ENCODE measurements at regions not wholly inside any gene's neighbourhood (a gene's known extent, or its start where the extent isn't known, plus 50 kb on each side); places are given as distances from the start of the nearest gene placed in this dataset.

DNA sequence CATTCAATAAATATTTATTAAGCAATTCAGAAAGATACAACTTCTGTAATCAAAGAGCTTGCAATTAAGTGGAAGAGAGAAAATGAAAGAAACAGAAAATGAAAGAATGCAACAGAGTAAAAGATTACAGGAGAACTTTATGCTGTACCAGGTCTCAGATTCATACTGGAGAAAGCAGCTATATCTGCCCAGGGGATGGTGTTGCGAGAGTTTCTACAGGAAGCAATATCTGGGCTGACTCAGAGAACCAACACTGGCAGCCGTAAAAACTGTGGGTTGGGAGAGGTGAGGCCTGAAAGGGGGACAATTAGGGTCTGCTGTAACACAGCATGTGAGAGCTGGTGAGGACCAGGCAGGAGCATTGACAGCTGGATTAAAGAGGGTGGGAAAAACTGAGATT lies 256.7 kb upstream of the TCF21 start:
- peak; percentile 80 for DNase-seq

DNA sequence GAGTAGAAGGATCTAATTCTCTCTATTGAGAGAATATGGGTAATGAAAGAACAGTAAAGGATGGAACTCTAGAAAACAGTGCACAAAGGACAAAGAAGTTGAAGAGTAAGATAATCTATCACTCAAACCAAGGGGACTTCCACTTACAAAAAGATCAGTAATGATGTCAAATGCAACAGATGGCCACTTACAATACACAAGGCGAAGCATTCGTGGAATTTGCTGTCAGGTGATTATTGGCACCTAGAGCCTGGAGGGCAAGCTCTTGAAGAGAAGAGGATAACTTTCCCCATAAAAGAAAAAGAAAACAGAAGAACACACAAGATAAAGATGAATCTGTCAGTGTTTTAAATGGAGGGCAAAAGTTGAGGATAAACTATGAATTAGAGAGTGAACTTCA lies 256.0 kb upstream of the TCF21 start:
- DNase-seq, result peak; percentile 63

DNA sequence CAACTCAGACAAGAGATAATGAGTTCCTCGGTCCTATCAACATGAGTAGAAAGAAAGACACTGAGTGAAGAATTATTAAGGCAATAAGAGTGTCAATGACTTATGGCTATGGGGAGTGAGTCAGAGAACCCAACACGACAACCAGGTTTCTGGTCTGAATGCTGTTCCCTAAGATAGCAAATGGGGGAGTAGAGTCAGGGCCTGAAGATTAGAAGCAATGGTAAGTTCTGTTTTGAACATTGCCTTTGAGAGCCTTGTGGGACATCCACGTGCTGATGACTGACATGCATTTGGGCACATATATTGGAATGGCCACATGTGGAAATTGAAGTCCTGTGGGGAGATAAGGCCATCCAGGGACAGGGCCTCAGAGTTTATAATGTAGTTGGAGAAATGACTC lies 254.4 kb upstream of the TCF21 start:
- DNase-seq, result no peak

DNA sequence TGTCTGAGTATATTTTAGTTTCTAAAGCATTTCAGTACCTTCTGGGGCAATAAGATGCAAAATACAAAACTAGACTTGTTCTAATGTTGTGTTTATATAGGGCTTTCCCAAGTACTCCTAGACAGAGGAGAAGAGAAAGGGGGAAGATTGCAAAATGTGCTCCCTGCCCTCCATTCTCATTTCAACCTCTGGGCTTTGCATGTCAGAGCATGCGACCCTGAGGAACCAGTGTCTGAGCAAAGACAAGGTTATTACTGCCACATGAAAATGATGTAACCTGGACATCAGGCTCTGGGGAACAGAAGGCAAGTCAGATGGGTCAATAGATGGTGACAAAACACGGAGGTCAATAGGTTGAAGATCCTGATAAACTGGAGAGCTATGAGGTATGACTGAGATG lies 253.5 kb upstream of the TCF21 start:
- no peak for DNase-seq

DNA sequence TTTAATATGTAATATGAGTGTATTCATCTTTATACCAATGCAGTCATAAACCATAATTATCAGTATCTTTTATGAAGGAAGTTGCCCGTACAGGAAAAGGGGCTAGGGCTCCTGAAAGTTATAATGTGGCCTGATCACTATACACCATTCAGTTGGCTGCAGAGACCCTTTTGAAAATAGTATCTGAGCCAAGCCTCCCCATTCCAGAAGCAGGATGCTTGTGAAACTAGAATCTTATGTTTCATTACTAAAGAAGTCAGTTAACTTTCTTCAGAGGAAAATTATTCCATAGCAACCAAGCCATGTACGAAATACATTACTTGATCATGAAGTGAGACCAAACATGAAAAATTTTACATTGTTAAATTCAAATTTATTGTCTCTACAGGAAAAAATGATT lies 251.5 kb upstream of the TCF21 start:
- no peak for DNase-seq

DNA sequence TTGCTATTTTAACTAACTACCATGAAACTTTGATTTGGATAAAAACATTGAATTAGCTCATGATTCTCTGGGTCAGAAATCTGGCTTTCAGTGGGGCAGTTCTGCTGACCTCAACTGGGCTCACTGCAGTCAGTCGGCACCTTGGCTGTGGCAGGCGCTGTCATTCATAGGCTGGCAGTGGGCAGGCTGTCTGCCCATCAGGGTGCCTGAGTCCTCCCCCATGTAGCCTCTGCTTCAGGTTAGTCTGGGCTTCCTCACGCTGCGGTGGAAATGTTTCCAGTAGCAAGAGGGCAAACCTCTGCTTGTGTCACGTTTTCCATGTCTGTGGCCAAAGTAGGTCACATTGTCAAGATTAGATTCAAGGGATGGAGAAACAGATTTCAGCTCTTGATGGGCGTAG lies 251.0 kb upstream of the TCF21 start:
- DNase-seq, result no peak

DNA sequence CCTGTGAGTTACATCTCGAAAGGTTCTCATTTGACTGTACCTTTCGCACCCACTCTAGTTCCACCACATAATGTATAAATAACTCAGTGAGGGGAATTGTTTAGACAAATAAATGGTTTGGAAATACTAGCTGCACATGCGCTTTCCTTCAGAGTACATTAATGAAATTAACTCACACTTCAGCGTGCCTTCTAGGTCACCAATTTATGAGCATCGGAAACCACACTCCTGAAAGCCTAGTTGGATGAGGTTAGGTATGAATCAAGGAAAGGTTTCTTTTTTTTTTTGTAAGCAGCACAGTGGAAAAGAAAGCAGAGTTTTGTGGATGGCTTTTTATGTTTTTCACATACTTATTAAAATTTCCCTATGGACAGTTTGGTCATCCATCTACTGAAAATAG lies 247.8 kb upstream of the TCF21 start:
- no peak for DNase-seq

DNA sequence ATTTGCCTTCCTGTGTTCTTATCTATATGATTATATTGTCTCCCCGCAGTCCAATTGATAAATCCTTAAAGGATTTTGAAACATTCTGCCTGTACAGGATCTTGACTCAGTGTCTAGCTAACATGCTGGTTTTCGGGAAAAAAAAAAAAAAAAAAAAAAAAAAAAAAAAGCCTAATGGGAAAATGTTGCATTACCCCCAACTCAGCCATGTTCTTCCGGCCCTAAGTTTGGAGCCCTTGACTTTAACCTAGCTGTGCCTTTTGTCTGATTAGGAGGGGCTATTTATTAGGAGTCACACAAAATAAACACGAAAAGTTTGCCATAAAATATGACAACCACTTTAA lies 244.4 kb upstream of the TCF21 start:
- no peak for DNase-seq

DNA sequence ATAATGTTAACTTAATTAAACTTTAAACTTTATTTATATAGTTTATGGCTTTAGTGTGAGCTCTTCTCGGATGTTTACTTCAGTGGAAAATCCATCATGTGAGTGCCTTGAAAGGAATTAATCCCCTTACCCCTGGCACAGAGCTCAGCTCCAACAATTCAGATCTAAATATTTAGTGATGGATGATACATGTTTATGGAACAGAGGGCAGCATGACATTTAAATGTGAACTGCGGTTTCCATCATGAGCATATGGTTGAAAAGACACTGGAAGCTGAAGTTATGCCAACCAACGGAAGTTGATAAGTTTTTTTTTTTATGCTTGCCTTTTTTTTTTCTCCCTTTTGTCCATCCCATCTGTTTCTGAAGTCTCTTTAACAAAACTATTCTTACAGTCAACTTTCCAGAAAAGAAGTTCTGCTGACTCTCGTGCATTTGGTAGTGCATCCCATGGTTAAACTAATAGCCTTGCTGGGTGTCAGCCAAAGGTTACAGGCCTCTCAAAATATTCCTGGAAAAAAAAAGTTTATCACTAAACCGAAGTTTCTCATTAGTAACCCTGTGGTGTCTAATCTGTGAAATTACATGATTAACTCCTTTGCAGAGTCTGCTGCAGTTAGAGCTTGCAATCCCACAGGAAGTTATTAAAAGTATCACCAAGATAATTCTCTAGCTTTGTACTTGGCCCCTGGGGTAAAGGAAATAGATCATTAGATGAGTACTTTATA lies 243.9 kb upstream of the TCF21 start:
- DNase-seq, result no peak

DNA sequence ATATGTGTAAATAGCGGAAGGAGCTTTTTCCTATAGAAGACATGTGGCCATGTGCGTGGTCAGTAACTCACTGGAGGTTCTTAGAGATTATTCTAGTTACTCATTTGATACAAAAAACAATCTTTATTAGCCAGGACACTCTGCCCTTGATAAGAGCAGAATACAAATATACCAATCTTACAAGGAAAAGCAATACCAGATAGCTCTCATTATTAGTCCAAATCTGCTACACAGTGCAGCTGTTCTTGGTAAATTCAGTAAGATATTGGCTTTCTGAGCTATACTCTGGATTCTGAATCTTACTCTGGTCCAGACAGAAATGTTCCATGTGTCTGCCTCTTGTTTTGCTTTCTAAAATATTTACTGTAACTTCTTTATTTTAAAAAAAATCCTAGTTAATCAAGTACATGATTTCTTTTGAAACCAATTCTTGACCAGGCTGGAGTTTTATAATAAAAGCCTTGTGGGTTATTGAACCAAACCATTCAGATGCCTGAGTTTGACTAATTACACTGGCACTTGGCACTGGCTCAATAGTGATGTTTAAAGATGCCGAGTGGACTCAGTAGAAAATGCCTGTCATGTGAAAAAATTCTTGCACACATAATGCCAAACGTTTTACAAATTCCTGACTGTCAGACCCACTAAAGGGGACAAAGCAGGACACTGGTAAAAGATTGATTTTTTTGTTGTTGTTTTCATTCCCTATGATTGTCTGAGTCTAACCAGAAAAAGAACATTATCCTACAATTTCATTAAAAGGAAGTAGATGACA lies 242.8 kb upstream of the TCF21 start:
- no peak for DNase-seq

DNA sequence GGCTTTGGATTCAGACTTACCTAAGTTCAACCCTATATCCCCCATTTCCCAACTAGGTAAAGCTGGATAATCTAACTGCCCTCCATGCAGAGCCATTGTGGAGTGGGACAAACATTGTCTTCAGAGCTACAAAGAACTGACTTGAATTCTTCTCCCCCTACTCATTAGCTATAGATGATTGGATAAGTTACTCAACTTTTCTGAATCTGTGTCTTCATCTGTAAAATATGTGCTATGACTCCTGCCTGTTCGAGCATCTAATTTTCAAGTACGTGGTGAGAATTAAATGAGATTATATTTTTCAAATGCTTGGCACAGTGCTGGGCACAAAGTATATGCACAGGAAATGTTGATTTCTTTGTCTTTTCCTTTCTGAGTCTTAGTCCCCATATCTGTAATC lies 240.3 kb upstream of the TCF21 start:
- no peak for DNase-seq

DNA sequence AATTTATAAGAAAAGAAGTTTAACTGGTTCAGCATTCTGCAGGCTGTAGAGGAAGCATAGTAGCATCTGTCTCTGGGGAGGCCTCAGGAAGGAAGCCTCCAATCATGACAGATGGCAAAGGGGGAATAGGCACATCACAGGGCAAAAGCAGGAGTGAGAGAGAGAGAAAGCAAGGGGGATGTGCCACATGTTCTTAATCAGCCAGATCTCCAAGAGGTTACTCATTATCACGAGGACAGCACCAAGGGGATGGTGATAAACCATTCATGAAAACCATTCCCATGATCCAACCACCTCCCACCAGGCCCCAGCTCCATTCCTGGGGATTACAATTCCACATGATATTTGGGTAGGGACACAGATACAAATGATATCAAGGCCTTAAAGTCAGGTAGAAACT lies 217.5 kb upstream of the TCF21 start:
- no peak for DNase-seq

DNA sequence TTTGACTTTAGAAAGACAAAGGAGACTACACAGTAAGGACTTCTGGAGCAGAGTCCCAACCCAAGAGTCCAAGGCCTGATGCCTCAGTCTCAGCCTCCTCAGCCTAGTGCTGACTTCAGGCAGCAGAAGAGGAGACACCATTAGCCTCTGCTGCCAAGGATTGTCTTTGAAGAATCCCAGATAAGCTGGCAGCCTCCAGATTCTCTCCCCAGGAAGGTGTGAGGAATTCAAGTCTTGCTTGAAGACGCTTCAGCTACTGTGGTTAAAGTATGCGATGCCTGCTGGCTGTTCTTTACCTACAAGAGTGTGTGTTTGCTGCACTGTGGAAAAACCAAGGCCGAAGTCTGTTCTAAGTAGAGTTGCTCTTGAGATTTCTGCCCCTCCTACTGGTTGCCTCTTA lies 215.9 kb upstream of the TCF21 start:
- DNase-seq, result no peak

DNA sequence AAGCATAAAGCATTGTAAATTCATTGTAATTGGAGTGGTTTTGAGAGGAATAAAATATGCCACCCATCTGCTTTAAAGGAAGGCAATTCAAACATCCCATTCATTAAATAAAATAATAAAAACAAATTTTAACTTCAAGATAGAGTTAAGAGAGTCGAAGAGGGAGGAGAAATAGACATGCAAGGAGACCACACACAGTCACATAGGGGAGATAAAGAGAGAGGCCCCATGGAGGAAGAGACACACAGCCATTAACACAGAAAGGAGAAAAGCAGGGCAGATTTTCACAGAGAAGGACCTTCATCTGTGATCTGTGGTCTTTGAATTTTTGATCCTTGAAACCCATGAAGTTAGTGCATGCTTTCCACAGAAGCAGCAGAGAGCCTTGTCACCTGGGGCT lies 214.3 kb upstream of the TCF21 start:
- DNase-seq, result no peak

DNA sequence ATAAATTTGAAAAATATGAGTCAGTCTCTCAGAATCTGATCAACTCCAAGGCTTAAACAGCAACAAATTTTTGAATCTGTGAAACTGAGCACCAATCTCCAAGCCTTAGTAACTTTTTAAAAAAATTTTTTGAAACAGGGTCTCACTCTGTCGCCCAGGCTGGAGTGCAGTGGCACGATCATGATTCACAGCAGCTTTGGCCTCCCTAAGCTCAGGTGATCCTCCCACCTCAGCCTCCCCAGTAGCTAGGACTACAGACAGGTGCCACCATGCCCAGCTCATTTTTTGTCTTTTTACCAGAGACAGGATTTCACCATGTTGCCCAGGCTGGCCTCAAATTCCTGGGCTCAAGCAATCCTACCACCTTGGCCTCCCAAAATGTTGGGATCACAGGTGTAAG lies 207.9 kb upstream of the TCF21 start:
- no peak for DNase-seq

DNA sequence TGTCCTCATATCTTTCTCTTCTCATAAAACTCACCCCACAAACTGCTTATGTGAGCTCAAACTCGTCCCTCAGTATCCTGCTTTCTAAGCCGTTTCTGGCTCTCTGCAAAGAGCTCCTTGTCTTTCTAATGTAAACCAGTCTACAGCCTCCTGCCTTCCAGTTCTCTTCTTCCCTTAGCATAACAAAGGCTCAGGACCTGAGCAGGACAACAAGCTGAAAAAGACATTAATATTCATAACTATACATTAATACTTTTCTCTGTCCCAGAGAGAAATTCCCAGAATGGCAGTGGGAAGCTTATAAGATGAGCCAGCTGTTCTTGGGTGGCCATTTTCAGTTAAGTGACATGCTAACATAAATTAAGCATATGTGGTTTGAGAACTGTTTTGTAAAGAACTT lies 207.0 kb upstream of the TCF21 start:
- DNase-seq, result no peak

DNA sequence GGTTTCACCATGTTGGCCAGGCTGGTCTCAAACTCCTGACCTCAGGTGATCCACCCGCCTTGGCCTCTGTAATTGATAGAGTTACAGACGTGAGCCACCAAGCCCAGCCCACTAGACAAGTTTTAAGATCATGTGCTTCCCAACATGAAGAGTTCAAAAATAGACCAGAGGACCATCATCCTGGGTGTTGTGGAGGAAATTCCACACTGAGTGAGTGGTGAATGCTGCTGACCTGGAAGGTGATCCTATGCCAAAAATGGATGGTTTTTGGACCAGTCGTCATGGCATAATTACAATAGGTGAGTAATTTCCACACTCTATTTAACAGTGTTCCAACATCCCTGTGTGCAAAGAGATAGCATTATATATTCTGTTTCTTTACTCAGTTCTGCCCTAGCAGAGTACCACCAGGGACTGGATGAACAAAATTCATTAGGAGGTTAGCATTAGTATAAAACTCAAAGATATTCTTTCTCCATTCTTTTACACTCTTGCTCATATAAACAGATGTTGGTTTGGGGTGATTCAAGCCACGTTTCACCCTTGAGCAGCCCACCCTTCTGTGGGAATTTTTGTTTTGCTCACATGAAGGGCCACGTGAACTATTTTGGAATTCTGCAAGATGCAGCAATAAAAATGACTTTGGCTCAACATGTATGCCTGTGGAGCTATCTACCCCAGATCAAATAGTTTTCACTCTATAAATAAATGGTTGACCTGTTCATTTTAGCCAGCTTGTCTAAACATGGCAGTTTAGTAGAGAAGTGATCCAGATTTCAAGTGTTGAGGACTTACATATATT lies 206.2 kb upstream of the TCF21 start:
- no peak for DNase-seq

DNA sequence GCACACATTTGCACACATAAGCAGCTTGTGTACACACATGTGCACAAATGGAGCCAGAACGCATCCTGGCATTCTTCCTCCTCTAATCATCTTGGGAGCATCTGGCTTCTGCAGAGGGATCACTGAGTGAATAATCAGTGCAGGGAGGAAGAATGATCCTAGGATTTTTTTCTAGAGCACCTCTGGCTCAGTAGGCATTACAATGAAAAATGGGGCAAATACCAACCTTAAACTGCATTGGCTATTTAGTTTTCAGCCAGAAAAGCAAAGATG lies 205.7 kb upstream of the TCF21 start:
- no peak for DNase-seq

DNA sequence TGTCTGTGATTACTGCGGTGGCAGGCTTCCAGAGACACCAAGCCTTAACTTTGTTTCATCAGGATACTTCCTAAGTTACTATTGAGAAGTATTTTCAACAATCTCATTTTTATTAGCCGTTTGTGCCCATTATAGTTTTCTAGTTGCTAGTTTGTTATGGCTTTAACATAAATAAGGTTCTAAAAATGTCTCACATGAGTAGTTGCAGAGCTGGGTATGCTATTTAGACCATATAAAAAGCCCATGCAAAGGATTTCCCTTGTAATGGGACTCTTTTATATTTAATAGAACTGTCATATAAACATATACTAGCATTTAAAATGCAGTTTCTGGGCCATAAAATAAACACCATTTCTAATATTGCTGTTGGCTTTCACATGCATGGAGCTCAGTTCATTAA lies 205.3 kb upstream of the TCF21 start:
- no peak for DNase-seq

DNA sequence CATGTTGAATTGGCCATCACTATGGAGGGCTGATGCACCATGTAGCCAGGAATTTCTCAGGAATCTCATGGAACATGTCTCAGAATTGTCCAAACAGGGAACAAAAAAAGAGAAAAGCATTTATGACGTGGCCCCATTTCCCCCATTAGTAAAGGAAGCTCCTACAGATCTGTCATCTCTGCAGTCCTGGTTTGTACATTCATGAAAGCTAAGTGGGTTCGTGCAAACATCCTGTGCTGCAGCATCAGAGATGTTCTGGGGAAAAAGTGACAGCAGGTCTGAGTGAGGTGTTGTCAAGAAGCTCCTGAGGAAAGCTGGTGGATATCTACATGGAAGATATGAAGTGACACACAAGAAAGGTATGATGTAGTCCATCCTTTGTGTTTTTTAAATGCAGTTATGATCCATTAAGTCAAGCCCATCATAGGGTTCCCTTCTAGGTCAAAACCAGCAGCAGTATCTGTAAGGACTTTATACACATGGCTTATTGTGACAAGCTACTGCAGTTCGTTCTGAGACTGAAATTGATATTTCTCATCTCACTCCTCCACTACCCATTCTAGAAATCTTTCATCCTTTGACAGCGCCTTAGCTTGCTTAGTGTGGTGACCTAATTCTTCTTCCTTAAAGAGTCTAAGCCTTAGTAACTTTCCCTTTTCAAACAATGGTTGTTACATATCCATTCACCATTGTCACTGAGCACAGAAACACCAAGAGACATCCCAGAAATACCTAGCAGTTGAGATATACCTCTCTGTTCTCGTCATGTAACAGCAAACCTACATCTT lies 200.0 kb upstream of the TCF21 start:
- no peak for DNase-seq

DNA sequence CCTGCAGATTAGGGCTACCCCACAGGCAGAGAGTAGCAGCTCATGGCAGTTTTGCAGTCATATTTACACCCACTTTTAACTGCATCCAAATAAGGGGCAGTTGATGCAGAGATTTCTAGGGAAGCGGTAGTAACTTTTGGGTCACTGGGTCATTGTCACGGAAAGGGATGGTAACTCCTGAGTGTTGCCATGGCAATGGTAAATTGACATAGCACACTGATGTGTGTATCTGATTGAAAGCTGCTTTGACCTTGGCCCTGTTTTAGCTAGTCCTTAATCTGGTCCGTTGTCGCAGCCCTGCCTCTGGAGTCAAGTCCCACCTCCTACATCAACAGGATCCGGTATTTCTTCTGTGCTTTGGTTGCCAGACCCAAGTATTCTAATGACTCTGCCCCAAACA lies 199.1 kb upstream of the TCF21 start:
- no peak for DNase-seq

DNA sequence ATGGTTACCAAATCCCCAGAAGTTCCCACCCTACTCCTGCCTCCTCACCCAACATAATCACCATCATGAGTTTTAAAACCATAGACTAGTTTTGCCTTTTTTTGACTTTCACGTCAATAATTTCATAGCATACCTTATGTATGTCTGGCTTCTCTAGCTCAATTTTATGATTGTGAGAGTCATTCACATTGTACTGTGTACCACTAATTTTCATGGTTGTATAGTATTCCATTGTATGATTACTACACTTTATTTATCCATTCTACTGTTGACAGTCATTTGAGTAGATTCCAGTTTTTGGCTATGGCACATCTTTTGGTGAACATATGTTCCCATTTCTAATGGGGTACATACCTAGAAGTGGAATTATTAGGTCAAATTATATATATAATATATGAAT lies 195.3 kb upstream of the TCF21 start:
- no peak for DNase-seq

DNA sequence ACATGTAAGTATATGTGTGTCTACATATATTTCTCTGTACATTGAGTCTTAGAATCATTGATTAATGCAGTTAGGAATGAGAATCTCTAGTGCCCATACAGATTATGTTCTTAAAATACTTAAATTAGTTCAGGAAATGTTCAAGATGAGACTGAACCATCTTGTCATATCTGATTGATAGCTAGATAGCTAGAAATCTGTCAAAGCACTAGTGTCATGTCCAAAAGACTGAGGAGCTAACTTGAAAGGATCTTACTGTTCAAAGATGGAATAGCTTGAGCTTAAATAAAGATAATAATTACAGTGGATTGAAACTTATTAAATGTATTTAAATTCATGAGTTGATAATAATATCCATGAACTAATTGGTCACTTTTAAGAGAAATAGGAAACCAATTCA lies 191.7 kb upstream of the TCF21 start:
- DNase-seq, result no peak

DNA sequence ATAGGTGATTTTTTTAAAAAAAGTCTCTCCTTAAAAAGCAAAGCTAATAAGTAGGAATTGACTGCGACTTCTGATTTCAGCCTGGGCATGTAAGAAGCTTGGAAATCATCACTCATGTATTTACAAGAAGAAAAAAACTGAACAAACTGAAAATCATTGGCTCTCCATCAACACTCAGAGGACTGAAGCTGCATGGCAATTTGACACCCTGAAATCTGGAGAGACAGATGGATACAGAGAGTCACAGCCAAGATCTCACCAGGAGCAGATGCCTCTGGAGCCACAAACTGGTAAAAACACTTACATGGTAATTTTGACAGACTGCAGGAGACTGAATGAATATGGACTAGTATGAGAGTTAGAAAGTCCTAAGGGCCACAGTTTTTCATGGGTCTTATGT lies 191.2 kb upstream of the TCF21 start:
- no peak for DNase-seq

Measured in islet precursor cell (in vitro differentiated cells).